K562 (cell line): ENCODE measurements at regions not wholly inside any gene's neighbourhood (a gene's known extent, or its start where the extent isn't known, plus 50 kb on each side); places are given as distances from the start of the nearest gene placed in this dataset.
A peak's percentile ranks its signal among the peaks of the same experiment; 100 is the strongest.

Experiments used
- CTCF ChIP-seq, 3 experiments: IDR thresholded peaks in 2 of 3; conservative IDR thresholded peaks in 1 of 3; 2 replicates each; pipeline ENCODE4 v1.5.1; 2011 to 2012; ENCODE audit warnings: low read length in 3 of 3, mild to moderate bottlenecking in 3 of 3, control low read depth in 2 of 3, improper control_type of control experiment in 1 of 3, inconsistent platforms in 1 of 3, low read depth in 1 of 3, mixed read lengths in 1 of 3, moderate library complexity in 1 of 3; ENCODE audit not compliant: insufficient read depth in 2 of 3
- EHMT2 ChIP-seq: fragments of 450-650 bp; IDR thresholded peaks from 2 replicates; pipeline ENCODE4 v1.6.1; 2018; ENCODE audit warnings: antibody characterized with exemption
- GABPB1 ChIP-seq: sonication (generic); formaldehyde crosslinking; IDR thresholded peaks from 2 replicates; pipeline ENCODE4 v1.8.0; 2022; ENCODE audit warnings: mild to moderate bottlenecking, missing genetic modification reagents
- NCOR1 ChIP-seq: fragments of 450-650 bp; IDR thresholded peaks from 2 replicates; pipeline ENCODE4 v1.6.1; 2016; ENCODE audit warnings: mild to moderate bottlenecking, moderate library complexity
- PCBP1 ChIP-seq: fragments of 200-400 bp; formaldehyde crosslinking; IDR thresholded peaks from 2 replicates; pipeline ENCODE4 v1.6.1; 2018; ENCODE audit warnings: mild to moderate bottlenecking, low read depth, low read length; ENCODE audit not compliant: poor library complexity, severe bottlenecking
- POLR2A ChIP-seq: fragments of 450-650 bp; conservative IDR thresholded peaks from 2 replicates; pipeline ENCODE4 v1.6.1; 2016
- REST ChIP-seq, 2 experiments: fragments of 450-650 bp; formaldehyde crosslinking in 1 of 2; IDR thresholded peaks; 2 replicates each; pipeline versions ENCODE4 v1.4.0 to v1.6.1; 2014 to 2020; ENCODE audit warnings: mild to moderate bottlenecking in 2 of 2, borderline replicate concordance in 1 of 2, low read depth in 1 of 2
- SMARCC2 ChIP-seq: fragments of 450-650 bp; IDR thresholded peaks from 2 replicates; pipeline ENCODE4 v1.6.1; 2017; ENCODE audit warnings: antibody characterized with exemption, moderate library complexity, mild to moderate bottlenecking, low read depth
- ZNF121 ChIP-seq: sonication (generic); formaldehyde crosslinking; conservative IDR thresholded peaks from 2 replicates; pipeline ENCODE4 v1.8.0; 2022; ENCODE audit warnings: missing genetic modification reagents
- TF ChIP-seq, protein P1 (sequence below): sonication (generic); formaldehyde crosslinking; IDR thresholded peaks from 2 replicates; pipeline ENCODE4 v1.9.0; 2022; ENCODE audit warnings: mild to moderate bottlenecking, missing genetic modification reagents

GRCh38 chr13:60274655-60275054 lies 110.9 kb upstream of the DIAPH3 start:
- TF ChIP-seq POLR2A = no peak
- TF ChIP-seq, protein P1, sequence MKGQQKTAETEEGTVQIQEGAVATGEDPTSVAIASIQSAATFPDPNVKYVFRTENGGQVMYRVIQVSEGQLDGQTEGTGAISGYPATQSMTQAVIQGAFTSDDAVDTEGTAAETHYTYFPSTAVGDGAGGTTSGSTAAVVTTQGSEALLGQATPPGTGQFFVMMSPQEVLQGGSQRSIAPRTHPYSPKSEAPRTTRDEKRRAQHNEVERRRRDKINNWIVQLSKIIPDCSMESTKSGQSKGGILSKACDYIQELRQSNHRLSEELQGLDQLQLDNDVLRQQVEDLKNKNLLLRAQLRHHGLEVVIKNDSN = no peak
- TF ChIP-seq REST (IDR thresholded peaks at IDR 0.05; ENCODE audit: borderline replicate concordance) = peak; percentile 57
- no peak for TF ChIP-seq REST (CRISPR knock-in tag; IDR thresholded peaks at IDR 0.05; ENCODE audit: low read depth)
- no peak for TF ChIP-seq GABPB1 (CRISPR knock-in tag)
- TF ChIP-seq PCBP1 = no peak
- TF ChIP-seq EHMT2 = no peak
- no peak for TF ChIP-seq NCOR1
- no peak for TF ChIP-seq CTCF (IDR thresholded peaks at IDR 0.05 in 2 of 3, conservative IDR thresholded peaks at IDR 0.05 in 1 of 3; ENCODE audit: insufficient read depth in 2 of 3, low read depth in 1 of 3, low read length in 3 of 3)
- no peak for TF ChIP-seq ZNF121 (CRISPR knock-in tag)
- TF ChIP-seq SMARCC2 = no peak
